PC-3 (cell line): ENCODE measurements at regions not wholly inside any gene's neighbourhood (a gene's known extent, or its start where the extent isn't known, plus 50 kb on each side); places are given as distances from the start of the nearest gene placed in this dataset.

Experiments
- EZH2phosphoT487 ChIP-seq: fragments of 300-600 bp; sonication (generic); IDR thresholded peaks from 2 replicates; pipeline ENCODE4 v1.6.1; 2018; ENCODE audit warnings: mild to moderate bottlenecking, antibody characterized with exemption, low read length, borderline replicate concordance
- TF ChIP-seq, protein P1 (sequence below): fragments of 300-600 bp; sonication (generic); conservative IDR thresholded peaks from 2 replicates; pipeline ENCODE4 v1.5.1; 2017; ENCODE audit warnings: antibody characterized with exemption, low read depth, mild to moderate bottlenecking, low read length

DNA sequence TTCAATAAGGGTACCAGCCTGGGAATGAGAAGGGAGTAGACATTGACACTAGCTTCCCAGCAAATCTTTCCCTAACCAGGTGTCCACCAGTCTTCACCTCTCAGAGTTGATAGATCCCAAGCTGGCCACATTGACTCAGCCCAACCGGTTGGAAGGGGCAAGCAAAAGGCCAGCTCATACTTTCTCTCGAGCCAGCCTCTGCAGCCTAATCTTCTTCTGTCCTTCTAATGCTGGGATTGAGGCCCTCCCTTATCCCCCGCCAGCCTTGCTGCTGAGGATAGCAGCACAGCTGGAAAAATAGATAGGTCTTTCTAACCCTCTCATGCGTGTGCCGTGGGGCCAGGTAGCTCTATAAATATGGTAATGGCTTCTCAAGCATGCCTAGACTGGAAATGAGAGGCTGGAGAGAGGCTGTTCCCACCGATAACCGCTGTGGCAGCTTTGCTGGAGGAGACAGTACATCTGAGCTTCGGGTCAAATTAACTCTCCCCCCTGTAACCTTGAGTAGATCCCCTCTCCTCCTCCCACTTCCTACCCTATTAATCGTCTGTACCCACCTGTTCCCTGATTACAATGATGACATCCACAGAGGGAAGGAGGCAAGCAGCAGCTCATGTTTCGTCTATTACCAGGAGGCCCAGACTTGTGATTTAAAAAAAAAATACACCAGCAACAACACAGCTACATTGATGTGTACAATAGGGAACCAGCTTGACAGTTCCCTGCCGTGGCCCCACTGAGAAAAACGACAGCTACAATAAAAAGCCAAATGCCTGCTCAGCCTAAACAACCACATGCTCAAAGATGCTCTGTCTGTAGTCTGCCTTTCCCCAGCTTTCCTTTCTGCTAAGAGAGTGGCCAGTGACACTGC is 219.9 kb upstream of the BRINP1 start:
- no peak for TF ChIP-seq EZH2phosphoT487
- TF ChIP-seq, protein P1, sequence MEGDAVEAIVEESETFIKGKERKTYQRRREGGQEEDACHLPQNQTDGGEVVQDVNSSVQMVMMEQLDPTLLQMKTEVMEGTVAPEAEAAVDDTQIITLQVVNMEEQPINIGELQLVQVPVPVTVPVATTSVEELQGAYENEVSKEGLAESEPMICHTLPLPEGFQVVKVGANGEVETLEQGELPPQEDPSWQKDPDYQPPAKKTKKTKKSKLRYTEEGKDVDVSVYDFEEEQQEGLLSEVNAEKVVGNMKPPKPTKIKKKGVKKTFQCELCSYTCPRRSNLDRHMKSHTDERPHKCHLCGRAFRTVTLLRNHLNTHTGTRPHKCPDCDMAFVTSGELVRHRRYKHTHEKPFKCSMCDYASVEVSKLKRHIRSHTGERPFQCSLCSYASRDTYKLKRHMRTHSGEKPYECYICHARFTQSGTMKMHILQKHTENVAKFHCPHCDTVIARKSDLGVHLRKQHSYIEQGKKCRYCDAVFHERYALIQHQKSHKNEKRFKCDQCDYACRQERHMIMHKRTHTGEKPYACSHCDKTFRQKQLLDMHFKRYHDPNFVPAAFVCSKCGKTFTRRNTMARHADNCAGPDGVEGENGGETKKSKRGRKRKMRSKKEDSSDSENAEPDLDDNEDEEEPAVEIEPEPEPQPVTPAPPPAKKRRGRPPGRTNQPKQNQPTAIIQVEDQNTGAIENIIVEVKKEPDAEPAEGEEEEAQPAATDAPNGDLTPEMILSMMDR: no peak
